SK-N-SH (cell line): ENCODE measurements at regions not wholly inside any gene's neighbourhood (a gene's known extent, or its start where the extent isn't known, plus 50 kb on each side); places are given as distances from the start of the nearest gene placed in this dataset.

Source experiments
- CTCF ChIP-seq: fragments of 200-600 bp; sonication (generic); IDR thresholded peaks from 2 replicates; pipeline ENCODE4 v1.6.1; 2017; ENCODE audit warnings: antibody characterized with exemption, mild to moderate bottlenecking, moderate library complexity
- MAX ChIP-seq: IDR thresholded peaks from 2 replicates; pipeline ENCODE4 v1.4.0; 2012; ENCODE audit warnings: low read depth

- no peak for TF ChIP-seq CTCF
- no peak for TF ChIP-seq MAX
Observed at GRCh38 chr7:109893231-109893630, 1197.7 kb upstream of the LRRN3 start.
